SK-N-SH (cell line): ENCODE measurements at regions not wholly inside any gene's neighbourhood (a gene's known extent, or its start where the extent isn't known, plus 50 kb on each side); places are given as distances from the start of the nearest gene placed in this dataset.

ENCODE experiments used
- CTCF ChIA-PET: fragments of 300-600, 350-600 bp; formaldehyde crosslinking; extraction: SDS; loops from one replicate; lab custom pipeline; 2021; lab: Yijun Ruan, JAX
- POLR2A ChIA-PET: fragments of 350-600 bp; sonication (Branson Sonifier 250); formaldehyde crosslinking; extraction: SDS; loops from one replicate; lab custom pipeline; 2020; ENCODE audit warnings: antibody characterized with exemption, inconsistent platforms; lab: Yijun Ruan, JAX
- DNase-seq: peaks from one replicate; pipeline ENCODE4 v3.0.0; 2012
- H2AFZ ChIP-seq: fragments of 200-600 bp; sonication (generic); 2 replicates; pipeline ENCODE4 v1.8.1; 2016; ENCODE audit warnings: antibody characterized with exemption, mild to moderate bottlenecking, low read depth
- H3F3A ChIP-seq: fragments of 200-600 bp; sonication (generic); replicated peaks from 2 replicates; pipeline ENCODE3; 2016; ENCODE audit warnings: antibody characterized with exemption, mild to moderate bottlenecking; ENCODE audit not compliant: insufficient read depth
- H3K27ac ChIP-seq, 2 experiments: fragments of 200-500 bp in 1 of 2; fragments of 200-600 bp in 1 of 2; sonication (Bioruptor generic) in 1 of 2; sonication (generic), shearing (Covaris generic) in 1 of 2; 2 replicates each; pipeline versions ENCODE4 v1.5.1 to v1.6.1; 2014 to 2016; ENCODE audit warnings: low read depth in 2 of 2, inconsistent platforms in 1 of 2, low read length in 1 of 2, mild to moderate bottlenecking in 1 of 2, mixed read lengths in 1 of 2
- H3K27me3 ChIP-seq: fragments of 200-600 bp; sonication (generic), shearing (Covaris generic); 2 replicates; pipeline ENCODE4 v1.6.1; 2016; ENCODE audit warnings: mixed run types; ENCODE audit not compliant: insufficient read depth
- H3K36me3 ChIP-seq, 2 experiments: fragments of 200-500 bp in 1 of 2; fragments of 200-600 bp in 1 of 2; sonication (Bioruptor generic) in 1 of 2; sonication (generic) in 1 of 2; replicated peaks in 1 of 2; 2 replicates each; pipeline versions ENCODE3 to v1.5.1; 2014 to 2016; ENCODE audit warnings: low read length in 1 of 2, mild to moderate bottlenecking in 1 of 2; ENCODE audit not compliant: insufficient read depth in 2 of 2, control insufficient read depth in 1 of 2
- H3K4me1 ChIP-seq, 2 experiments: fragments of 200-500 bp in 1 of 2; fragments of 200-600 bp in 1 of 2; sonication (Bioruptor generic) in 1 of 2; sonication (generic), shearing (Covaris generic) in 1 of 2; 2 replicates each; pipeline versions ENCODE4 v1.5.1 to v1.6.1; 2014 to 2016; ENCODE audit warnings: low read depth in 1 of 2, low read length in 1 of 2, mixed run types in 1 of 2; ENCODE audit not compliant: insufficient read depth in 2 of 2, control insufficient read depth in 1 of 2
- H3K4me2 ChIP-seq: fragments of 200-600 bp; sonication (generic), shearing (Covaris generic); 2 replicates; pipeline ENCODE4 v1.6.1; 2017; ENCODE audit warnings: mixed run types
- H3K4me3 ChIP-seq, 2 experiments: fragments of 200-500 bp in 1 of 2; fragments of 200-600 bp in 1 of 2; sonication (Bioruptor generic) in 1 of 2; sonication (generic), shearing (Covaris generic) in 1 of 2; 2 replicates each; pipeline versions ENCODE4 v1.5.1 to v1.8.1; 2014 to 2016; ENCODE audit warnings: low read depth in 2 of 2, inconsistent platforms in 1 of 2, low read length in 1 of 2, mild to moderate bottlenecking in 1 of 2, mixed read lengths in 1 of 2, moderate library complexity in 1 of 2
- H3K79me2 ChIP-seq: fragments of 200-600 bp; sonication (generic); 2 replicates; pipeline ENCODE4 v1.8.1; 2017; ENCODE audit warnings: mild to moderate bottlenecking; ENCODE audit not compliant: insufficient read depth
- H3K9ac ChIP-seq: fragments of 200-600 bp; sonication (generic); 2 replicates; pipeline ENCODE4 v1.6.1; 2017; ENCODE audit warnings: mixed run types
- H3K9me2 ChIP-seq: fragments of 200-600 bp; sonication (generic); 2 replicates; pipeline ENCODE4 v1.6.1; 2017; ENCODE audit warnings: mixed run types
- H3K9me3 ChIP-seq: fragments of 200-600 bp; sonication (generic); 2 replicates; pipeline ENCODE4 v1.6.1; 2017; ENCODE audit warnings: mixed run types, mild to moderate bottlenecking, moderate library complexity
- H4K20me1 ChIP-seq: fragments of 200-600 bp; sonication (generic); 2 replicates; pipeline ENCODE4 v1.6.1; 2017; ENCODE audit warnings: mild to moderate bottlenecking, mixed run types; ENCODE audit not compliant: insufficient read depth
- EP300 ChIP-seq, 2 experiments: IDR thresholded peaks; 2 replicates each; pipeline versions ENCODE4 v1.4.0 to v1.6.1; 2012; ENCODE audit warnings: borderline replicate concordance in 1 of 2, low read depth in 1 of 2, low read length in 1 of 2
- EZH2phosphoT487 ChIP-seq: fragments of 200-600 bp; sonication (generic); IDR thresholded peaks from 2 replicates; pipeline ENCODE4 v1.6.1; 2017; ENCODE audit warnings: low read depth, mixed run types, mild to moderate bottlenecking, antibody characterized with exemption, moderate library complexity, borderline replicate concordance
- FOSL2 ChIP-seq: IDR thresholded peaks from 2 replicates; pipeline ENCODE4 v1.4.0; 2012; ENCODE audit warnings: low read depth, mild to moderate bottlenecking, moderate library complexity, borderline replicate concordance
- FOXJ3 ChIP-seq: sonication (generic); formaldehyde crosslinking; IDR thresholded peaks from 2 replicates; pipeline ENCODE4 v1.5.1; 2020; ENCODE audit warnings: mild to moderate bottlenecking, missing genetic modification reagents
- GATA2 ChIP-seq: sonication (generic); formaldehyde crosslinking; IDR thresholded peaks from 2 replicates; pipeline ENCODE4 v1.5.0; 2020; ENCODE audit warnings: mild to moderate bottlenecking, missing genetic modification reagents
- MXI1 ChIP-seq: IDR thresholded peaks from 2 replicates; pipeline ENCODE4 v1.6.1; 2012; ENCODE audit warnings: mild to moderate bottlenecking, low read depth, low read length, improper control_type of control experiment
- RCOR1 ChIP-seq: fragments of 150-350 bp; IDR thresholded peaks from 2 replicates; pipeline ENCODE4 v1.6.1; 2017; ENCODE audit warnings: antibody characterized with exemption, low read length
- RFX5 ChIP-seq: IDR thresholded peaks from 2 replicates; pipeline ENCODE4 v1.6.1; 2012; ENCODE audit warnings: mild to moderate bottlenecking, improper control_type of control experiment, low read length
- RXRA ChIP-seq: IDR thresholded peaks from 2 replicates; pipeline ENCODE4 v1.4.0; 2012; ENCODE audit warnings: low read depth, mild to moderate bottlenecking, borderline replicate concordance
- SIN3A ChIP-seq: IDR thresholded peaks from 2 replicates; pipeline ENCODE4 v1.6.1; 2012; ENCODE audit warnings: low read depth, mild to moderate bottlenecking, low read length, moderate library complexity, borderline replicate concordance
- TAF1 ChIP-seq: IDR thresholded peaks from 2 replicates; pipeline ENCODE4 v1.6.1; 2012; ENCODE audit warnings: low read depth, mild to moderate bottlenecking, low read length, moderate library complexity, borderline replicate concordance
- TEAD4 ChIP-seq: IDR thresholded peaks from 2 replicates; pipeline ENCODE4 v1.4.0; 2012; ENCODE audit warnings: mild to moderate bottlenecking, borderline replicate concordance; ENCODE audit not compliant: insufficient read depth
- WGBS: methylation state at CpG from one replicate; pipeline ENCODE4 v1.1.6; 2017; ENCODE audit warnings: low lambda C conversion rate; 5-methylcytosine and 5-hydroxymethylcytosine counted together
- TF ChIP-seq, protein P1 (sequence below): IDR thresholded peaks from 2 replicates; pipeline ENCODE4 v1.4.0; 2012; ENCODE audit warnings: low read depth
- TF ChIP-seq, protein P2 (sequence below): fragments of 200-600 bp; sonication (generic); IDR thresholded peaks from 2 replicates; pipeline ENCODE4 v1.6.1; 2017; ENCODE audit warnings: antibody characterized with exemption, mild to moderate bottlenecking, moderate library complexity

DNA sequence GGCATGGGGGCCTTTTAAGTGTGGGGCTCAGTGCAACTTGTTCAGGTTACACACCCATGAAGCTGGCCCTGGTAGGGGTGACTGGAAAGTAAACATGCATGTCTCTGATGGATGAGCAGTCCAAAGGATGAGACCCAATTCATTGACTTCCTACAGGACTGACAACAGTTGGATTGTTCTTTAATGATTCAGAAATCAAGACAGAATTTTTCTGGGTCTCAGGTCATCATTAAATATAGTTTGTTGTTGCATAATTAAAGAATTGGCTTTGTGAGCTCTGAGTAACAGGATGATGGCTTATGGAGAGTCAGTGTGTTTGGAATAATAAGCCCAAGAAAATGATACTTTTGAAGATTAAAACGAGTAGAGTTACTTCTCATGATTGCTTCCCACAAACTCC, 604.2 kb upstream of the CLINT1 start:
- TF ChIP-seq, protein P1, sequence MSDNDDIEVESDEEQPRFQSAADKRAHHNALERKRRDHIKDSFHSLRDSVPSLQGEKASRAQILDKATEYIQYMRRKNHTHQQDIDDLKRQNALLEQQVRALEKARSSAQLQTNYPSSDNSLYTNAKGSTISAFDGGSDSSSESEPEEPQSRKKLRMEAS: no peak
- TF ChIP-seq, protein P2, sequence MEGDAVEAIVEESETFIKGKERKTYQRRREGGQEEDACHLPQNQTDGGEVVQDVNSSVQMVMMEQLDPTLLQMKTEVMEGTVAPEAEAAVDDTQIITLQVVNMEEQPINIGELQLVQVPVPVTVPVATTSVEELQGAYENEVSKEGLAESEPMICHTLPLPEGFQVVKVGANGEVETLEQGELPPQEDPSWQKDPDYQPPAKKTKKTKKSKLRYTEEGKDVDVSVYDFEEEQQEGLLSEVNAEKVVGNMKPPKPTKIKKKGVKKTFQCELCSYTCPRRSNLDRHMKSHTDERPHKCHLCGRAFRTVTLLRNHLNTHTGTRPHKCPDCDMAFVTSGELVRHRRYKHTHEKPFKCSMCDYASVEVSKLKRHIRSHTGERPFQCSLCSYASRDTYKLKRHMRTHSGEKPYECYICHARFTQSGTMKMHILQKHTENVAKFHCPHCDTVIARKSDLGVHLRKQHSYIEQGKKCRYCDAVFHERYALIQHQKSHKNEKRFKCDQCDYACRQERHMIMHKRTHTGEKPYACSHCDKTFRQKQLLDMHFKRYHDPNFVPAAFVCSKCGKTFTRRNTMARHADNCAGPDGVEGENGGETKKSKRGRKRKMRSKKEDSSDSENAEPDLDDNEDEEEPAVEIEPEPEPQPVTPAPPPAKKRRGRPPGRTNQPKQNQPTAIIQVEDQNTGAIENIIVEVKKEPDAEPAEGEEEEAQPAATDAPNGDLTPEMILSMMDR: no peak
- TF ChIP-seq MXI1 (no peak), FOSL2 (no peak), EP300 (IDR thresholded peaks at IDR 0.05; ENCODE audit: borderline replicate concordance in 1 of 2, low read depth in 1 of 2, low read length in 1 of 2) (no peak)
- no peak for DNase-seq
- H2AFZ ChIP-seq: no peak overlapping the region
- H3K4me3 ChIP-seq: no peak overlapping the region
- H3K79me2 ChIP-seq: no peaks in the 10 kb centered on the region
- H3K9me2 ChIP-seq: no peaks in the 10 kb centered on the region
- no peak overlapping the region for H3K9ac ChIP-seq
- H3K27me3 ChIP-seq: peaks cover 5% of the 10 kb centered on the region; the same call in 1 of the 2 replicates
- H3K9me3 ChIP-seq: no peaks in the 10 kb centered on the region
- H3F3A ChIP-seq: peaks cover 3% of the 10 kb centered on the region
- CTCF ChIA-PET: interaction anchor here (0.5 kb wide), 1 partner anchor 20 kb away, joined by 3 read pairs; no protein-coding TSS in a partner anchor
- POLR2A ChIA-PET: no interaction called here
- H3K4me2 ChIP-seq: no peak overlapping the region
- no peak overlapping the region for H3K27ac ChIP-seq
- no peaks in the 10 kb centered on the region for H4K20me1 ChIP-seq
- 28% methylated on average over 1 of the region's 1 CpG for WGBS
- no peaks in the 10 kb centered on the region for H3K36me3 ChIP-seq
- H3K4me1 ChIP-seq: peaks cover 0 to 2% of the 10 kb centered on the region in 2 experiments; a peak in 1 of 4 replicates

DNA sequence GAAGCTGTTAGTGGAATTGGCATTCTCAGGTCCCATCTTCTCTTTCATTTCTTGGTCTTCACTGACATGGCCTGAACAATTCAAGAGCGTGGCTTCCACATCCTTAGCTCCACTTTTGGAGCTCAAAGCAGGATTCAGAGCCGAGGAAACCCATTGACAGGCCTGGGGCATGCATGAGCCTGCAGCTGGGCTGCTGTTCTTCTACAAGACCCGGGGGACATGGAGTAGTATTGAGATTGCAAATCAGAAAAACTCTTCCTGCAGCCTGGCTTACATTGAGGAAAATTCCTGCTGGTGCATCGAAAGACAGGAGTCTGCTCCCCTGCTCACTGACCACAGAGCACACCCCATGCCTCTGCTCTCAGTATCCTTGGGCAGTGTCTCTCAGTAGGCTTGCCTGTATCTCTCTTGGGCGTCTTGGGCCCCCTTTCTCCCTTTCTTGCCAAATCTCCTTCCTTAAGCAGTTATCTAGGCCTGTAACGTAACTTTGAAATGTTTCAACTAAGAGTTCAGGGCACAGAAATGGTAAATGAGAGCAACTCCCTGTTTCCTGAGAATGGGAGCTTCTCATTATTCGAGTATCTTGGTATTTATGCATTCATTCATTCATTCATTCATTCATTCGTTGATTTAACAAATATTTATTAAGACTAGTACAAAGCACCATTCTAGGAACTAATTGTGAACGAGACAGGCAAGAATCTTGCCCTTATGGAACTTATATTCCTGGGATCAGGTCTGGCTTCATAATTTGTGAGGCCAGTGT, 603.6 kb upstream of the CLINT1 start:
- POLR2A ChIA-PET: no interaction called here
- 35% methylated on average over 9 of the region's 9 CpGs for WGBS
- CTCF ChIA-PET: interaction anchor here (0.5 kb wide), 1 partner anchor 21 kb away, joined by 3 read pairs; no protein-coding TSS in a partner anchor

More for the DNA sequence above, 603.6 kb upstream of the CLINT1 start:
- Histone ChIP-seq H3K79me2 (no peaks in the 10 kb centered on the region), H3K9ac (no peak overlapping the region), H4K20me1 (no peaks in the 10 kb centered on the region), H3K27me3 (peaks cover 5% of the 10 kb centered on the region; the same call in 1 of the 2 replicates), H2AFZ (no peak overlapping the region), H3K9me2 (no peaks in the 10 kb centered on the region), H3K9me3 (no peaks in the 10 kb centered on the region), H3K36me3 (no peaks in the 10 kb centered on the region), H3K27ac (no peak overlapping the region), H3F3A (peaks cover 5% of the 10 kb centered on the region), H3K4me2 (no peak overlapping the region), H3K4me3 (no peak overlapping the region), H3K4me1 (peaks cover 0 to 2% of the 10 kb centered on the region in 2 experiments; a peak in 1 of 4 replicates)
- TF ChIP-seq EZH2phosphoT487 (no peak), SIN3A (no peak), FOXJ3 (CRISPR knock-in tag) (no peak), TAF1 (no peak), RXRA (no peak), RFX5 (no peak), TEAD4 (no peak), RCOR1 (no peak), FOSL2 (no peak), GATA2 (no peak), MXI1 (no peak)
- no peak for DNase-seq
